GM21576 (cell line): ENCODE measurements at regions not wholly inside any gene's neighbourhood (a gene's known extent, or its start where the extent isn't known, plus 50 kb on each side); places are given as distances from the start of the nearest gene placed in this dataset.
"Not testable (repeated sequence)": the region's sequence is repeated elsewhere in the genome, so short reads cannot be mapped to it uniquely, and the experiment has no call there.

Source experiments
- ATAC-seq: cut with Tn5 transposase; IDR thresholded peaks from one replicate; pipeline ENCODE4 v1.9.1; 2021; ENCODE audit warnings: mild to moderate bottlenecking, moderate library complexity; ENCODE audit not compliant: unreplicated experiment

- not testable (repeated sequence) for ATAC-seq
These were observed 241.5 kb downstream of the KCNRG start for GRCh38 chr13:50256536-50257321.

- ATAC-seq = no peak
These were observed 242.4 kb downstream of the KCNRG start for GRCh38 chr13:50257646-50258045.

GRCh38 chr13:50261130-50261901 is 246.1 kb downstream of the KCNRG start:
- ATAC-seq = no peak

GRCh38 chr13:50267066-50267465 is 251.8 kb downstream of the KCNRG start:
- ATAC-seq = no peak

GRCh38 chr13:50267917-50268316 is 252.7 kb downstream of the KCNRG start:
- no peak for ATAC-seq

- ATAC-seq = no peak
These were observed 253.3 kb downstream of the KCNRG start for GRCh38 chr13:50268500-50268899.

GRCh38 chr13:50274181-50274580 is 258.9 kb downstream of the KCNRG start:
- no peak for ATAC-seq

GRCh38 chr13:50275392-50276063 is 260.3 kb downstream of the KCNRG start:
- ATAC-seq = no peak

GRCh38 chr13:50276550-50276949 is 261.3 kb downstream of the KCNRG start:
- no peak for ATAC-seq

- no peak for ATAC-seq
These were observed 261.9 kb downstream of the KCNRG start for GRCh38 chr13:50277127-50277526.

- no peak for ATAC-seq
These were observed 262.7 kb downstream of the KCNRG start for GRCh38 chr13:50277906-50278305.

GRCh38 chr13:50280441-50280937 is 265.2 kb downstream of the KCNRG start:
- ATAC-seq = no peak

GRCh38 chr13:50282016-50282415 is 266.8 kb downstream of the KCNRG start:
- ATAC-seq = no peak

GRCh38 chr13:50283017-50283416 is 267.8 kb downstream of the KCNRG start:
- ATAC-seq = no peak

- ATAC-seq = peak; percentile 73
These were observed 269.3 kb downstream of the KCNRG start for GRCh38 chr13:50284540-50284939.

GRCh38 chr13:50285283-50285682 is 270.0 kb downstream of the KCNRG start:
- ATAC-seq = no peak

- no peak for ATAC-seq
These were observed 271.1 kb downstream of the KCNRG start for GRCh38 chr13:50286324-50286723.

- no peak for ATAC-seq
These were observed 274.9 kb downstream of the KCNRG start for GRCh38 chr13:50290186-50290585.

- ATAC-seq = no peak
These were observed 276.4 kb downstream of the KCNRG start for GRCh38 chr13:50291611-50292010.

GRCh38 chr13:50292081-50292480 is 276.8 kb downstream of the KCNRG start:
- no peak for ATAC-seq

- not testable (repeated sequence) for ATAC-seq
These were observed 279.2 kb downstream of the KCNRG start for GRCh38 chr13:50294425-50294824.
